WERI-Rb-1 (cell line): ENCODE measurements at regions not wholly inside any gene's neighbourhood (a gene's known extent, or its start where the extent isn't known, plus 50 kb on each side); places are given as distances from the start of the nearest gene placed in this dataset.

Experiments used
- DNase-seq: peaks from one replicate; pipeline ENCODE4 v3.0.0-alpha.2; 2020
- H3K27ac ChIP-seq: fragments of 250-450 bp; sonication (Bioruptor Pico); 2 replicates; pipeline ENCODE4 v1.5.1; 2020; ENCODE audit warnings: mild to moderate bottlenecking, moderate library complexity
- H3K27me3 ChIP-seq: fragments of 250-450 bp; sonication (Bioruptor Pico); 2 replicates; pipeline ENCODE4 v1.5.1; 2021; ENCODE audit warnings: mild to moderate bottlenecking, low read depth, moderate library complexity; ENCODE audit not compliant: insufficient read depth, severe bottlenecking
- H3K36me3 ChIP-seq: fragments of 250-450 bp; sonication (Bioruptor Pico); 2 replicates; pipeline ENCODE4 v1.5.1; 2020; ENCODE audit warnings: mild to moderate bottlenecking, moderate library complexity
- H3K4me3 ChIP-seq: 2 replicates; pipeline ENCODE4 v1.5.1; 2011; ENCODE audit warnings: low read depth, mild to moderate bottlenecking, control low read depth, low read length
- H3K9me3 ChIP-seq: fragments of 250-450 bp; sonication (Bioruptor Pico); 2 replicates; pipeline ENCODE4 v1.5.1; 2021; ENCODE audit warnings: mild to moderate bottlenecking, moderate library complexity; ENCODE audit not compliant: severe bottlenecking
- TF ChIP-seq, protein P1 (sequence below): IDR thresholded peaks from 2 replicates; pipeline ENCODE4 v1.5.1; 2011; ENCODE audit warnings: low read depth, mild to moderate bottlenecking, control low read depth, inconsistent platforms, low read length

GRCh38 chr2:34601561-34601960 lies 1002.5 kb upstream of the FAM98A start:
- Histone ChIP-seq H3K36me3 (no peaks in the 10 kb centered on the region), H3K9me3 (no peaks in the 10 kb centered on the region), H3K4me3 (no peak overlapping the region), H3K27ac (no peak overlapping the region), H3K27me3 (no peaks in the 10 kb centered on the region)
- no peak for DNase-seq
- TF ChIP-seq, protein P1, sequence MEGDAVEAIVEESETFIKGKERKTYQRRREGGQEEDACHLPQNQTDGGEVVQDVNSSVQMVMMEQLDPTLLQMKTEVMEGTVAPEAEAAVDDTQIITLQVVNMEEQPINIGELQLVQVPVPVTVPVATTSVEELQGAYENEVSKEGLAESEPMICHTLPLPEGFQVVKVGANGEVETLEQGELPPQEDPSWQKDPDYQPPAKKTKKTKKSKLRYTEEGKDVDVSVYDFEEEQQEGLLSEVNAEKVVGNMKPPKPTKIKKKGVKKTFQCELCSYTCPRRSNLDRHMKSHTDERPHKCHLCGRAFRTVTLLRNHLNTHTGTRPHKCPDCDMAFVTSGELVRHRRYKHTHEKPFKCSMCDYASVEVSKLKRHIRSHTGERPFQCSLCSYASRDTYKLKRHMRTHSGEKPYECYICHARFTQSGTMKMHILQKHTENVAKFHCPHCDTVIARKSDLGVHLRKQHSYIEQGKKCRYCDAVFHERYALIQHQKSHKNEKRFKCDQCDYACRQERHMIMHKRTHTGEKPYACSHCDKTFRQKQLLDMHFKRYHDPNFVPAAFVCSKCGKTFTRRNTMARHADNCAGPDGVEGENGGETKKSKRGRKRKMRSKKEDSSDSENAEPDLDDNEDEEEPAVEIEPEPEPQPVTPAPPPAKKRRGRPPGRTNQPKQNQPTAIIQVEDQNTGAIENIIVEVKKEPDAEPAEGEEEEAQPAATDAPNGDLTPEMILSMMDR, result no peak

DNA sequence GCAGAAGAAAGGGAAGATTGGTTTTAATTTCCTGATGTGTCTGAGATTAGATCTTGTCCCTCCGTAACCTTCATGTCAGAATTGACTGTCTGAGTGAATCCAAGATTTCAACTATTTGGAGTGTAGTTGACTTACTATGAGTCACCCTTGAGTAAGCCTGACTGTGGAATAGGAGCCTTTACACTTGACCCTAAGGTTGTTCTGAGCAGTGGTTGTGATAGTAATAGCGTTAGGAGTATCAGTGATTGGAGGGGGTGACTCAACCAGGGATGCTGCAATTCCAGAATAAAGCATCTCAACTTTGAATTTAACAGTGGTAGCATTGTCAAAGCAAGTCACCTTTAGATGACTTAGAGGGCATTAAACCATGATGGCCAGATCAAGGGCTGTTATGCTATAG lies 979.5 kb upstream of the FAM98A start:
- no peaks in the 10 kb centered on the region for H3K36me3 ChIP-seq
- no peaks in the 10 kb centered on the region for H3K9me3 ChIP-seq
- H3K27me3 ChIP-seq, result no peaks in the 10 kb centered on the region
- DNase-seq, result no peak
- TF ChIP-seq, protein P1, result no peak
- no peak overlapping the region for H3K27ac ChIP-seq
- H3K4me3 ChIP-seq, result no peak overlapping the region

- H3K9me3 ChIP-seq, result peaks cover 3% of the 10 kb centered on the region
- no peaks in the 10 kb centered on the region for H3K27me3 ChIP-seq
- DNase-seq, result peak; percentile 70
Measured at GRCh38 chr2:34570266-34570872, 971.3 kb upstream of the FAM98A start.

DNA sequence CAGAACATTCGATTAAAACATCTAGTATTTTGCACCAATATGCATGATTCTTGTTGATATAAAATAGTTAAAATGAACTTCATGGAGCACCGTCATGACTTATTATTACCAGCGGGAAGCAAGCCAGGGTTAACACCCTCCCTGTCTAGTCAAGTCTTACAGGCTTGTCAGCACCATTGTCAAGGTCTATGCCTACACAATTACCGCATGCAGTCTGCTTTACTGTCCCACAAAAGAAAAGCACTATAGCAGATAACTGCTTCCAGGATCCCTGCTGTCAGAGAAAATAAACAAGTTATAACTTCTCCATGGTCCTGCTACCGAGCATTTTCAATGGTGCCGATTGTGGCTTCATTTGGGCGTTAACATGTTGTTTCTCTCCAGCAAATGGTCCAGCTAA lies 968.0 kb upstream of the FAM98A start:
- Histone ChIP-seq H3K27ac (no peak overlapping the region), H3K36me3 (no peaks in the 10 kb centered on the region)
- DNase-seq, result no peak

More at GRCh38 chr2:34570266-34570872, 971.3 kb upstream of the FAM98A start:
- no peak overlapping the region for H3K4me3 ChIP-seq
- H3K27ac ChIP-seq, result no peak overlapping the region
- no peaks in the 10 kb centered on the region for H3K36me3 ChIP-seq
- TF ChIP-seq, protein P1, result peak; percentile 87

GRCh38 chr2:34552337-34552736 lies 953.2 kb upstream of the FAM98A start:
- Histone ChIP-seq H3K9me3 (peaks cover 4% of the 10 kb centered on the region), H3K4me3 (no peak overlapping the region)

More for the DNA sequence above, 968.0 kb upstream of the FAM98A start:
- no peak overlapping the region for H3K4me3 ChIP-seq
- TF ChIP-seq, protein P1, result no peak
- peaks cover 3% of the 10 kb centered on the region for H3K9me3 ChIP-seq
- H3K27me3 ChIP-seq, result no peaks in the 10 kb centered on the region

More at GRCh38 chr2:34552337-34552736, 953.2 kb upstream of the FAM98A start:
- Histone ChIP-seq H3K36me3 (no peaks in the 10 kb centered on the region), H3K27me3 (no peaks in the 10 kb centered on the region), H3K27ac (no peak overlapping the region)
- TF ChIP-seq, protein P1, result no peak
- DNase-seq, result no peak
